NCI-H82 (cell line): ENCODE measurements at regions not wholly inside any gene's neighbourhood (a gene's known extent, or its start where the extent isn't known, plus 50 kb on each side); places are given as distances from the start of the nearest gene placed in this dataset.

Experiments used
- DNase-seq: peaks from one replicate; lab custom pipeline; 2025; lab: John Stamatoyannopoulos, UW

DNA sequence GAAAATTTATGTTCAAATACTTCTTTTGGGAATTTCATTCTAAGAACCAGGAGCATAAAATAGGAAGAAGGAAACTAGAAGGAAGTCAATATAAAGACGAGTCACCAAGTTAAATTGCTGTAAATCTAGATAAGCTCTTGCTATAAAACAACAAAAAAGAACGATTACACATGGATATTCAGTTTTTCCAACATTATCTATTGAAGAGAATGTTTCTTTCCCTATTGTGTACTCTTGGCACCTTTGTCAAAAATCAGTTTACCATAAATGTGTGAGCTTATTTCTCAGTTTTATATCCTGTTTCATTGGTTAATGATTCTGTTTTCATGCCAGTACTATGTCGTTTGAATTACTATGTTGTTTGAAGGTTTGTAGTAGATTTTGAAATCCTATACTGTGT, 536.3 kb upstream of the MKI67 start:
- no peak for DNase-seq

- no peak for DNase-seq
These were observed 538.5 kb upstream of the MKI67 start for GRCh38 chr10:128664729-128665128.

GRCh38 chr10:128675405-128675804, 549.2 kb upstream of the MKI67 start:
- DNase-seq: no peak

DNA sequence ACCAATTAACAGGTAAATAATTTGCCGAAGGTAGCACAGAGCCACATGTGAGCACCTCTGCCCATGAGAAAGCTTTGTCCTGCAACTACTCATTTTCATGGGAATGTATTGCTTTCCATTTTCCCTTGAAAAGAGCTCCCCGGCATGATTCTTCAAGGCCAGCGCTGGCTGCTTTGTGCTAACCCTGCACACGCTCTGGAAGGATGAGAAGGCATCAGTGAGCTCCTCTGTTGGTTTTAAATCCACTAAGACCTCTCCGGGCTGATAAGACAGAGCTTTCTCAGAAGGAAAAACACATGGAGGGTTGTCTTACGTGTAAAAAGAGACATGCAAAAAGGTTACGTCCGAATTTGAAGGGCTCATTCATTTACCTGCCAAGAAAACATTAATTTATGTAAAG, 553.9 kb upstream of the MKI67 start:
- no peak for DNase-seq

- no peak for DNase-seq
These were observed 558.0 kb upstream of the MKI67 start for GRCh38 chr10:128684215-128684614.

GRCh38 chr10:128686630-128687278, 560.5 kb upstream of the MKI67 start:
- DNase-seq: no peak

- no peak for DNase-seq
These were observed 561.2 kb upstream of the MKI67 start for GRCh38 chr10:128687408-128687807.

GRCh38 chr10:128687927-128688549, 561.8 kb upstream of the MKI67 start:
- no peak for DNase-seq

GRCh38 chr10:128689667-128690066, 563.4 kb upstream of the MKI67 start:
- DNase-seq: no peak

DNA sequence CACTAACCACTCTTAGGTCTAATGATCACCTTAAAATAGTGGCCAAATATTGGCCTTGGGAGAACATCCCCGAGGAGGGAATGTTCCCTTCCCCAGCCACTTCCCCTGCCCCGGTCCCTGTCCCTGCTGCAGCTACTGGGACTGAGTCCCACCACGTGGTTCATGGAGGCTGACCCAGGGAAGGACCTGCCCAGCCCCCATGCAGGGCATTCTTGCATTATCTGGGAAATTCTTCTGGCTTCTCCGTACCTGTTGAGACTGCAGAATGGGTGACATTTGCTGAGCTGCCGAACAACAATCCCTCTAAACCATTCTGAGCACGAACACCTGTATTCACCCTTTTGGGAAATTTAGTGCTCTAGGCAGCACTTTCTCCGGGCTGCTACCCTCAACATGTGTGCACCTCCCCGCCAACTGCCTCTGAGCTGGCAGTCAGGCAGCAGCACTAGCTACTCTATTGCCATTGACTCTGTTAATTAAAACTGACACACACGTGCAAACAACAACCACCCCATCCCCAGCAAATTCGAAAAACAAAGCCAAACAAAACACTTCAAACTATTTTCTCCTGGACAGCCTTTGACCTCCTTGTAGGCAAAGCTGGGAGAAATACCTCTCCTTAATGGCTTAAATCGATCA, 567.4 kb upstream of the MKI67 start:
- no peak for DNase-seq

DNA sequence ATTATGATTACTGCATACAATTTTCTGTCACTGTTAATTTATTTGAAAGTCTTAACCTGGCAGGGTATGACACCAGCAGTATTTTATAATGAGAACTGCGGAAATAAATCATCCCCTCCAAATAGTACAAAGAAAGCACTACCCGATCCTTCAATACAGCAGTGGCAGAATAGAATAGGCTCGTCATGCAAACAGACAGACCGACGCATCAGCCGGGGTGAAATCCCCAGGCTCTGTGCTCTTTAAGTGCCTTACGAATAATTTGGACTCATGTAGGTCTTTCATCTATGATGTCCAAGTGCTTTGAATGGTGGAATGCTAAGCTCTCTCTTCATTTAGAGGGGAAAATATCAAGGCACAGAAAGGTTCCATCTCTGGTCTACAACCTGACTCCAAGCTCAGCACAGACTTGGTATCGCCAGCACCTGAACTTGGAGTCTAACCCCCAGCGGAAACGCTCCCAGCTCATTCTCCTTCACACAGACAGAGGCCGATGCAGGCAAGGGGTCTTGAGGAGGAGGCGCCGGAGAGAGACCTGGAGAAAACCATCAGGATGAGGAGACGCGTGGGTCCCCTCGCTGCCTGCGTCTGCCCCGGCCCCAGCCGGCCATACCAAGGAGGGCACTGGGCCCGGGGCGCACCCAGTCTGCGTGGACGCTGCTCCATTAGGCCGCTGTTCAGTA, 568.1 kb upstream of the MKI67 start:
- no peak for DNase-seq

DNA sequence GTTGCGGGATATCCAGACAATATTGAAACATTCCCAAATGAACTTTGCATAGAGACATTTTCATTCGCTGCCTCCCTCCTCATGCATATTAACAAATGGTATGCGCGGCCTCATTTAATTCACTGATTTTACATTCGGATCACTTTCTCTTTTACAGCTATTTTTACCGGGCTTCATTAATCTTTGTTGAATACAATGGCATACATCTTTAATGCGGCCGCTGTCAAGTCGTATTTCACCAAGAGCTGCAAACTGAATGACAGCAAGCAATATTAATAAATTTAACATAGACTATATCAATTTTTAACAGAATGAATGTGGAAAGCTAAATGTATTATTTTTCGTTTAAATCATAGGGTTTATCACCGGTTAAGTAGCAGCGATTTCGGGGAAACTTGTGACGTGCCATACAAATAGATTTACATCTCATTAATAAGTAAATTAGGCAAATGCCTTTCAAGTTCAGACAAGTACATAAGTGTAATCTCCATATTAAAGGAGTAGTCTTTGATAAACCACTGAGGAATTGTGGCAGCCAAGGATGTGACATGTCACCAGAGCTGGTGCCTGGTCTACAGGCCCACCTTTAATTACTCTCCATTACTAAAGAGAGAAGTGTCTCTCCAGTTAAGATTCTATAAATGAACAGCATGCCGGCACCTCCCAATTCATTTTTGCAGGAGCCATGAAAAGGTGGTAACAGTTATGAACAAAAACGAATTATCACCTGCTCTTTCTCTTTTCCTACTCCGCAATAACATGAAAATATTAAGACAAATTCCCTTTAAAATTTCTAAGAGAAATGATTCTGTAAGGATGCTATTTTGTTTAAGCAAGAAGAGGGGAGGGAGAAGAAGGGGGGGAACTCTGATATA, 568.9 kb upstream of the MKI67 start:
- DNase-seq: no peak

- no peak for DNase-seq
These were observed 569.7 kb upstream of the MKI67 start for GRCh38 chr10:128695931-128696330.

DNA sequence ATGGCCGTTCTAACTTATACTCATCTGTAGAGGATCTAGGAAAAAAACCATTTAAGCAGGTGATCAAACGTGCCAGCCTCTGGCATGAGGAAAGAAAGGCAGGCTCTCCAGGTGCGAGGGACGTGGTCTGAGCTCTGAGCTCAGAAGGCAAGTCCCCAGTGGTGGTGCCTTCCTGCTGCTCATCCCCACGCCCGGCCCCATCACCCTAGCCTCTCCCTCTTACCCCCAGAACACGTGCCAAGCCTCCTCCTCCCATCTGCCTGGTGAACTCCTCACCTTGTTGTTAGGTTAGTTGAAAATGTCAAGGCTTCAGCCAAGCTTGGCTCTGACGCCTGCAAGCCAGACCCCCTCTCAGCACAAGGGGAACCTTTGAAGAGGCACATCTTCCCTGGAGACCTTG, 571.2 kb upstream of the MKI67 start:
- no peak for DNase-seq

- no peak for DNase-seq
These were observed 575.2 kb upstream of the MKI67 start for GRCh38 chr10:128701381-128701780.

GRCh38 chr10:128701837-128702236, 575.6 kb upstream of the MKI67 start:
- no peak for DNase-seq

DNA sequence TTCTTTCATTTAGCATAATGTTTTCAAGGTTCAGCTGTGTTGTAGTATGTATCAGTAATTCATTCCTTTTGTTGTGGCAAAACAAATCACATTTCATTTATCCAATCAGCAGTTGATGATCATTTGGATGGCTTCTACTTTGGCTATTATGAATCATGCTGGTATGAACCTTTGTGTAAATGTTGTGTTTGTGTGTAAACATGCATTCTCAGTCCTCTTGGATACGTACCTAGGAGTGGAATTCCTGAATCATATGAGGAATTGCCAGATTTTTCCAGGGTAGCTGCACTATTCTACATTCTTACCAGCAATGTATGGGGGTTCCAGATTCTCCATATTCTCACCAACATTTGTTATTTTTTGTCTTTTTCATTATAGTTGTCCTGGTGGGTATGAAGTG, 578.5 kb upstream of the MKI67 start:
- no peak for DNase-seq

GRCh38 chr10:128708182-128708581, 582.0 kb upstream of the MKI67 start:
- peak; percentile 3 for DNase-seq

- no peak for DNase-seq
These were observed 583.5 kb upstream of the MKI67 start for GRCh38 chr10:128709686-128710085.

DNA sequence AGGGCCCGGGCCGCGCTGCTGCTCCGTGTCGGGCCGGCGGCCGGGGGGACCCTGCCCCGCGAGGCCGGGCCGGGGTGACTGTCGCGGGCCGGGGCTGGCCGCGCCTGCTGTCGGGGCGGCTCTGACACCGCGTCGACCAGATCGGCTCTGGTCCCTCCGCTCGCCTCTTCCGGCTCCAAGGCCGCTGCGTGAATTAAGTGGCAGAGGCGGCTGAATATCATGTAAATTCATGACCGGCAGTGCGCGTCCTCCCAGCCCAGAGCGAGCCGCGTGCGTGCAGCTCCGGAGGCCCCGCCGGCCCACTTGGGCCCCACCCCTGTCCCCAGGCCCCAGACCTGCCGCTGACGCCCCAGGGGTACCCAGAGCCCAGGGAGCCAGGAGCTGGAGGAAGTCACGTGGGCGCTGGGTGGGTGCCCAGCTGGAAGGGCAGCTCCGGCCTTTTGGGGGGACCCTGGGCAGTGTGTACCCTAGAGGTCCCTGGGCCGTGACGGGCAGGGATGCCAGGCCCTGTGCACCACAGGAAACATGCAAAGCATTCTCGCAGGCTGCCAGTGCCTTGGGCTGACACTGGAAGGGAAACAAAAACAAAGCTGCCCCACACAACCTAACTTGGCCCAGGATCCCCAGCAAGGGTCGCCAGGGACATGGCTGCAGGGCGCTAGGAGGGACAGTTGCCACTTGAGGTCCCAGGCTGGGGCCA, 584.0 kb upstream of the MKI67 start:
- no peak for DNase-seq

GRCh38 chr10:128710798-128711183, 584.6 kb upstream of the MKI67 start:
- no peak for DNase-seq
